ENCODE measurements at regions not wholly inside any gene's neighbourhood (a gene's known extent, or its start where the extent isn't known, plus 50 kb on each side); places are given as distances from the start of the nearest gene placed in this dataset.

DNA sequence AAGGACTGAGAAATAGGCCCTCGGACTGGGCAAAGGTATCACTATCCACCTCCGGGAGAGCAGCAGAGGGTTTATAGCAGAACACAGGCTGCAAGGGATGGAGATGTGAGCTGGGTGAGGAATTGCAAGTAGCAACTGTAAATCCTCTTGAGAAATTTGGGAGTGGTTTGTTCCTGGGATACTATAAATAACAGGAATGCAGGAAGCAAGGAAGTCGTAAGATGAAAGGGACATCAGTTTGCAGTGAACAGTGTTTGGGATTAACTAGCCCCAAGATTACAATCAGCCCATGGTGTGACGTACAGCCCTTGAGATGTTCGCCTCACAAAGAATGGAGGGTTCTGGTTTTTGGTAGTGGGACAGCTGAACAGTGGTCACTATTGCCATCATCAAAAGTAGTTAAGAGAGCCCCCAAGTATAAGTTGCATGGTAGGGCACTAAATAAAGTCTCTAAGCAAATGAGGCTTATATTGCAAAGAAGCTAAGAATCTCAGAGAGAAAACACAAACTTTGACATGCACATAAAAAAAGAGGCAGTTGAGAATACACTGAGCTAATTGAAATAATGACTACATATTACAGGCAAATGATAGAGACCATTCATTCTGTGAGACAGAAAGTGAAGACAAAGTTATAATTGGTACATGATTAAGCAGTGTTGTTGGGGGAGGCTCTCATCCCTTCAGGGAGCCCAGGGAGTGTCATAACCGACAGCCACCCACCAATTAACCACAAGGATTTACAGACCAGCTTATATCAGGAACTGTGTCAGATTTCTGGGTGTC is 362.5 kb upstream of the ACVR2A start:
- Mint-ChIP-seq H3K36me3 (ENCODE audit: low read depth, unreplicated experiment) (no peaks in the 10 kb centered on the region), H3K27ac (ENCODE audit: unreplicated experiment) (no peak overlapping the region), H3K4me3 (ENCODE audit: unreplicated experiment) (no peak overlapping the region), H3K27me3 (ENCODE audit: low read depth, unreplicated experiment) (no peaks in the 10 kb centered on the region), H3K9me3 (ENCODE audit: unreplicated experiment) (no peaks in the 10 kb centered on the region), H3K4me1 (ENCODE audit: low read depth, unreplicated experiment) (peaks cover 5% of the 10 kb centered on the region)
- Histone ChIP-seq H3K4me3 (ENCODE audit: insufficient read depth, low read depth, low read length) (no peak overlapping the region), H3K9me3 (ENCODE audit: insufficient read depth, low read depth, low read length) (no peaks in the 10 kb centered on the region), H3K27ac (ENCODE audit: low read depth, low read length) (no peak overlapping the region), H3K36me3 (ENCODE audit: insufficient read depth, low read length) (no peaks in the 10 kb centered on the region), H4K20me1 (ENCODE audit: insufficient read depth, low read length) (no peaks in the 10 kb centered on the region), H3K9ac (ENCODE audit: low read length) (no peak overlapping the region), H3K27me3 (ENCODE audit: insufficient read depth, low read length) (no peaks in the 10 kb centered on the region), H2AFZ (ENCODE audit: low read depth, low read length) (no peak overlapping the region), H3K4me1 (ENCODE audit: insufficient read depth, low read length) (no peaks in the 10 kb centered on the region), H3K4me2 (ENCODE audit: low read length) (no peak overlapping the region), H3K79me2 (ENCODE audit: insufficient read depth, low read length) (no peaks in the 10 kb centered on the region)
- FAIRE-seq = no peak
- no peak for DNase-seq (ENCODE audit: low read depth)
- TF ChIP-seq, protein P1, sequence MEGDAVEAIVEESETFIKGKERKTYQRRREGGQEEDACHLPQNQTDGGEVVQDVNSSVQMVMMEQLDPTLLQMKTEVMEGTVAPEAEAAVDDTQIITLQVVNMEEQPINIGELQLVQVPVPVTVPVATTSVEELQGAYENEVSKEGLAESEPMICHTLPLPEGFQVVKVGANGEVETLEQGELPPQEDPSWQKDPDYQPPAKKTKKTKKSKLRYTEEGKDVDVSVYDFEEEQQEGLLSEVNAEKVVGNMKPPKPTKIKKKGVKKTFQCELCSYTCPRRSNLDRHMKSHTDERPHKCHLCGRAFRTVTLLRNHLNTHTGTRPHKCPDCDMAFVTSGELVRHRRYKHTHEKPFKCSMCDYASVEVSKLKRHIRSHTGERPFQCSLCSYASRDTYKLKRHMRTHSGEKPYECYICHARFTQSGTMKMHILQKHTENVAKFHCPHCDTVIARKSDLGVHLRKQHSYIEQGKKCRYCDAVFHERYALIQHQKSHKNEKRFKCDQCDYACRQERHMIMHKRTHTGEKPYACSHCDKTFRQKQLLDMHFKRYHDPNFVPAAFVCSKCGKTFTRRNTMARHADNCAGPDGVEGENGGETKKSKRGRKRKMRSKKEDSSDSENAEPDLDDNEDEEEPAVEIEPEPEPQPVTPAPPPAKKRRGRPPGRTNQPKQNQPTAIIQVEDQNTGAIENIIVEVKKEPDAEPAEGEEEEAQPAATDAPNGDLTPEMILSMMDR (IDR thresholded peaks at IDR 0.05; ENCODE audit: insufficient read depth, low read depth, low read length) = no peak
- no peak for TF ChIP-seq EZH2 (IDR thresholded peaks at IDR 0.05; ENCODE audit: insufficient read depth, low read length)

DNA sequence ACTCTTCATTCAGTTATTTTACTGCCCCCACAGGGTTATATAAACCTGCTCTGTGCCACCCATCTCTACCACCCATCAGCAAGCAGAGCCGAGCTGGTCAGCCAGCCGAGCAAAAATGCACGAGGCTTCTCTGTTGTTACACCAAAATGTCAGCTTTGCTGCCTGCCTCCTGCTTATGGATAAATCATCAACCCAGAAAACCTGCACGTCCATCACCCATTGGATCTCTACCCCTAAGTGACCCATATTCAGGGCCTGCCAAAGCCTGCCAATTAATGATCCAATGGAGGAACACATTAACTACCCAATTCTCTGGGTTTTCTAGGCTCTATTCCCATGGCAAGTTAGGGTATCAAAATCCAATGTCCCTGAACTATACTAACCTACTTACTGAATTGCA is 365.5 kb upstream of the ACVR2A start:
- Histone ChIP-seq H3K4me1 (ENCODE audit: insufficient read depth, low read length) (no peaks in the 10 kb centered on the region), H3K36me3 (ENCODE audit: insufficient read depth, low read length) (no peaks in the 10 kb centered on the region), H3K9me3 (ENCODE audit: insufficient read depth, low read depth, low read length) (no peaks in the 10 kb centered on the region), H3K27ac (ENCODE audit: low read depth, low read length) (no peak overlapping the region), H3K4me3 (ENCODE audit: insufficient read depth, low read depth, low read length) (no peak overlapping the region), H2AFZ (ENCODE audit: low read depth, low read length) (no peak overlapping the region), H3K27me3 (ENCODE audit: insufficient read depth, low read length) (no peaks in the 10 kb centered on the region), H3K4me2 (ENCODE audit: low read length) (no peak overlapping the region), H3K79me2 (ENCODE audit: insufficient read depth, low read length) (no peaks in the 10 kb centered on the region), H3K9ac (ENCODE audit: low read length) (no peak overlapping the region), H4K20me1 (ENCODE audit: insufficient read depth, low read length) (no peaks in the 10 kb centered on the region)
- no peak for DNase-seq (ENCODE audit: low read depth)
- Mint-ChIP-seq H3K4me3 (ENCODE audit: unreplicated experiment) (no peak overlapping the region), H3K4me1 (ENCODE audit: low read depth, unreplicated experiment) (peaks cover 5% of the 10 kb centered on the region), H3K9me3 (ENCODE audit: unreplicated experiment) (no peaks in the 10 kb centered on the region), H3K27me3 (ENCODE audit: low read depth, unreplicated experiment) (no peaks in the 10 kb centered on the region), H3K36me3 (ENCODE audit: low read depth, unreplicated experiment) (no peaks in the 10 kb centered on the region), H3K27ac (ENCODE audit: unreplicated experiment) (no peak overlapping the region)
- no peak for FAIRE-seq
- no peak for TF ChIP-seq EZH2 (IDR thresholded peaks at IDR 0.05; ENCODE audit: insufficient read depth, low read length)
- TF ChIP-seq, protein P1 (IDR thresholded peaks at IDR 0.05; ENCODE audit: insufficient read depth, low read depth, low read length) = no peak

DNA sequence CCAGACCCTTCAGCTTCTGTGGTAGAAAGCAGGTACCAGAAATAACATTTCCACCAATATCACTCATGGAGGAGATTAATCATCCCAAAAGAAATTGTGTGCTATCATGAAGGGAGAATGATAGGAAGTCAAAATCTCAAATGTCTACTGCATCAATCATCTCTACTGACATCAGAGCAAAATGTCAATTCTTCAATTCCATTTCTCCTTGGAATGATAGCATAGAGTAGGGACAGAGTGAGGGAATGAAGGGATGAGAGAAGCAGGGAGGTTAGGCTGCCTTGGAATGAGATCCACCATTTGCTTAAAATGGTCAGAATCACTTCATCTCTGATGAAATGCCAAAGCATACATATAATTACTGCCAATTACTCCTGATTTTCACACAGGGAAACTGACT is 371.8 kb upstream of the ACVR2A start:
- H3K9me3 Mint-ChIP-seq (ENCODE audit: unreplicated experiment) = no peaks in the 10 kb centered on the region
- Histone ChIP-seq H3K4me1 (ENCODE audit: insufficient read depth, low read length) (no peaks in the 10 kb centered on the region), H3K9ac (ENCODE audit: low read length) (no peak overlapping the region), H3K79me2 (ENCODE audit: insufficient read depth, low read length) (no peaks in the 10 kb centered on the region), H3K36me3 (ENCODE audit: insufficient read depth, low read length) (no peaks in the 10 kb centered on the region), H3K4me3 (ENCODE audit: insufficient read depth, low read depth, low read length) (no peak overlapping the region), H2AFZ (ENCODE audit: low read depth, low read length) (no peak overlapping the region), H3K27me3 (ENCODE audit: insufficient read depth, low read length) (no peaks in the 10 kb centered on the region), H4K20me1 (ENCODE audit: insufficient read depth, low read length) (no peaks in the 10 kb centered on the region), H3K4me2 (ENCODE audit: low read length) (no peak overlapping the region), H3K27ac (ENCODE audit: low read depth, low read length) (no peak overlapping the region), H3K9me3 (ENCODE audit: insufficient read depth, low read depth, low read length) (no peaks in the 10 kb centered on the region)
- H3K36me3 Mint-ChIP-seq (ENCODE audit: low read depth, unreplicated experiment) = no peaks in the 10 kb centered on the region
- no peak overlapping the region for H3K27ac Mint-ChIP-seq (ENCODE audit: unreplicated experiment)
- TF ChIP-seq, protein P1 (IDR thresholded peaks at IDR 0.05; ENCODE audit: insufficient read depth, low read depth, low read length) = no peak
- no peak for TF ChIP-seq EZH2 (IDR thresholded peaks at IDR 0.05; ENCODE audit: insufficient read depth, low read length)
- no peak overlapping the region for H3K4me3 Mint-ChIP-seq (ENCODE audit: unreplicated experiment)
- no peak for FAIRE-seq
- no peak for DNase-seq (ENCODE audit: low read depth)
- no peaks in the 10 kb centered on the region for H3K27me3 Mint-ChIP-seq (ENCODE audit: low read depth, unreplicated experiment)
- H3K4me1 Mint-ChIP-seq (ENCODE audit: low read depth, unreplicated experiment) = no peaks in the 10 kb centered on the region

Measured in astrocyte (in vitro differentiated cells and primary cell).